Nephron progenitor cell (in vitro differentiated cells): ENCODE measurements at regions not wholly inside any gene's neighbourhood (a gene's known extent, or its start where the extent isn't known, plus 50 kb on each side); places are given as distances from the start of the nearest gene placed in this dataset.

Source experiments
- DNase-seq: peaks from one replicate; pipeline ENCODE4 v3.0.0; 2021
- H3K27ac Mint-ChIP-seq: 2 replicates; pipeline ENCODE4 v1.8.0; 2021; ENCODE audit warnings: mild to moderate bottlenecking, moderate library complexity, mixed read lengths
- H3K27me3 Mint-ChIP-seq: 2 replicates; pipeline ENCODE4 v1.8.0; 2021; ENCODE audit warnings: mild to moderate bottlenecking, low read depth, mixed read lengths; ENCODE audit not compliant: poor library complexity
- H3K36me3 Mint-ChIP-seq: 2 replicates; pipeline ENCODE4 v1.8.0; 2021; ENCODE audit warnings: low read depth, mixed read lengths
- H3K4me1 Mint-ChIP-seq: 2 replicates; pipeline ENCODE4 v1.8.0; 2021; ENCODE audit warnings: mixed read lengths
- H3K4me3 Mint-ChIP-seq: 2 replicates; pipeline ENCODE4 v1.8.0; 2021; ENCODE audit warnings: mild to moderate bottlenecking, moderate library complexity, mixed read lengths
- H3K9me3 Mint-ChIP-seq: 2 replicates; pipeline ENCODE4 v1.8.0; 2021; ENCODE audit warnings: mild to moderate bottlenecking, moderate library complexity, mixed read lengths
- CTCF ChIP-seq: fragments of 200-600 bp; sonication (generic); IDR thresholded peaks from 2 replicates; pipeline ENCODE4 v1.5.0; 2021; ENCODE audit warnings: antibody characterized with exemption

DNA sequence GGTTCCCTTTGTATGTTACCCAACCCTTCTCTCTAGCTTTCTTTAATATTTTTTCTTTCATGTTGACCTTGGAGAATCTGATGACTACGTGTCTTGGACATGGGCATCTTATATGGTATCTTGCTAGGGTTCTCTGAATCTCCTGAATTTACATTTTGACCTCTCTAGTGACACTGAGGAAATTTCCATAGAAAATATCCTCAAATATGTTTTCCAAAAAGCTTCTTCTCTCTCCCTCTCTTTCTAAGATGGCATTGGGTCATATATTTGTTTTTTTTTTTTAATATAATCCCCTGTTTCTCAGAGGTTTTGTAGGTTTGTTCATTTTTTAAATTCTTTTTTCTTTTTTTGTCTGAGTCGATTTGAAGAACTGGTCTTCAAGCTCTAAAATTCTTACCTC lies 184.0 kb upstream of the TMC3 start:
- DNase-seq = no peak
- Mint-ChIP-seq H3K9me3 (peaks cover 15% of the 10 kb centered on the region), H3K27me3 (no peaks in the 10 kb centered on the region), H3K27ac (no peak overlapping the region), H3K4me1 (peaks cover 3% of the 10 kb centered on the region), H3K4me3 (no peak overlapping the region), H3K36me3 (no peaks in the 10 kb centered on the region)
- TF ChIP-seq CTCF = no peak

GRCh38 chr15:81555346-81555745 lies 181.3 kb upstream of the TMC3 start:
- H3K4me1 Mint-ChIP-seq = peaks cover 5% of the 10 kb centered on the region
- DNase-seq = no peak
- H3K27ac Mint-ChIP-seq = no peak overlapping the region
- TF ChIP-seq CTCF = no peak
- no peaks in the 10 kb centered on the region for H3K36me3 Mint-ChIP-seq
- no peaks in the 10 kb centered on the region for H3K27me3 Mint-ChIP-seq
- peaks cover 15% of the 10 kb centered on the region for H3K9me3 Mint-ChIP-seq
- no peak overlapping the region for H3K4me3 Mint-ChIP-seq

- H3K4me1 Mint-ChIP-seq = peaks cover 10% of the 10 kb centered on the region
- peaks cover 4% of the 10 kb centered on the region for H3K27me3 Mint-ChIP-seq
- DNase-seq = no peak
- no peak for TF ChIP-seq CTCF
- no peaks in the 10 kb centered on the region for H3K9me3 Mint-ChIP-seq
- no peaks in the 10 kb centered on the region for H3K36me3 Mint-ChIP-seq
- H3K27ac Mint-ChIP-seq = no peak overlapping the region
- no peak overlapping the region for H3K4me3 Mint-ChIP-seq
Observed at GRCh38 chr15:81548365-81549130, 174.5 kb upstream of the TMC3 start.

DNA sequence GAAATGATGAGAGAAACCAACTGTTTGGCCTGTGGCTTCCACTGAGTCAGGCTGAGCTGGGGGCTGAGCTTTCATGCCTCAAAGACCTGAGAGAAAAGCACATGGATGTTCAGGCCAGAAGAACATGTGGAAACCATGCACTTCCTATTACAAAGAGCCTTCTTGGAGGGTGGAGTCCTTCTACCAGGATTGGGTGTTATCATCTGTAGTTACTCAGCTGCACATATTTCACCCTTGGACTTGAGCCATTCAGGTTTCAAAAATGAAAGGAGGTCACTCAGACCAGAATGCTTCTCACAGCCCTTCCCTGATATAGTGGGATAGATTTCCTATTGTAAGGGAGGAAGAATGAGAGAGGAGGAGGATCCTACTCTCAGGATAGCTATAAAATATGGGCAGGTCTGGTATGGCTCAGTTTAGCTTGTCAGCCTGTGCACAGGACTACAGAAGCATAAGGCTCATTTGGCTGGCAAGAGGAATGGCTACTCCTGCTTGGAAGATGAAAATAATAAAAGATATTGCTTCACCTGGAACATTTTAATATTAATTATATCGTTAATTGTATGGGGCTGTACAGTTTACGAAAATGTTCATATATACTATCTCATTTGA lies 173.6 kb upstream of the TMC3 start:
- H3K4me1 Mint-ChIP-seq = peaks cover 5% of the 10 kb centered on the region
- H3K9me3 Mint-ChIP-seq = no peaks in the 10 kb centered on the region
- H3K4me3 Mint-ChIP-seq = no peak overlapping the region
- peaks cover 6% of the 10 kb centered on the region for H3K27me3 Mint-ChIP-seq
- no peak overlapping the region for H3K27ac Mint-ChIP-seq
- TF ChIP-seq CTCF = no peak
- H3K36me3 Mint-ChIP-seq = no peaks in the 10 kb centered on the region
- no peak for DNase-seq

GRCh38 chr15:81544385-81544784 lies 170.4 kb upstream of the TMC3 start:
- DNase-seq = no peak
- H3K27me3 Mint-ChIP-seq = peaks cover 6% of the 10 kb centered on the region
- no peak for TF ChIP-seq CTCF
- H3K9me3 Mint-ChIP-seq = no peaks in the 10 kb centered on the region
- H3K36me3 Mint-ChIP-seq = no peaks in the 10 kb centered on the region
- peaks cover 5% of the 10 kb centered on the region for H3K4me1 Mint-ChIP-seq
- H3K27ac Mint-ChIP-seq = no peak overlapping the region
- H3K4me3 Mint-ChIP-seq = no peak overlapping the region

DNA sequence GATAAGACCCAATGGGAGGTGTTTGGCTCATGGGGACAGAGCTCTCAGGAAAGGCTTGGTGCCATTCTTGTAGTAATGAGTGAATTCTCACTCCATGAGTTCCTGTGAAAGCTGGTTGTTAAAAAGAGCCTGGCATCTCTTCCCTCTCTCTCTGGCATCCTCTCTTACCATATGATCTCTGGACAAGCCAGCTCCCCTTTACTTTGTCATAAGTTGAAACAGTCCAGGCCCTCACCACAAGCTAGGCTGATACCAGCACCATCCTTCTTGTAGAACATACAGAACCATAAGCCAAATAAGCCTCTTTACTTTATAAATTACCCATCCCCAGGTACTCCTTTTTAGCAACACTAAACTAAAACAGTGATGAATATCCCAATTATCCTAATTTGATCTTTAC lies 166.9 kb upstream of the TMC3 start:
- peaks cover 2% of the 10 kb centered on the region for H3K27me3 Mint-ChIP-seq
- H3K27ac Mint-ChIP-seq = no peak overlapping the region
- H3K36me3 Mint-ChIP-seq = peaks cover 8% of the 10 kb centered on the region
- DNase-seq = no peak
- H3K4me3 Mint-ChIP-seq = no peak overlapping the region
- no peak for TF ChIP-seq CTCF
- H3K9me3 Mint-ChIP-seq = peaks cover 21% of the 10 kb centered on the region
- H3K4me1 Mint-ChIP-seq = no peaks in the 10 kb centered on the region
